IMR-90 (cell line): ENCODE measurements at regions not wholly inside any gene's neighbourhood (a gene's known extent, or its start where the extent isn't known, plus 50 kb on each side); places are given as distances from the start of the nearest gene placed in this dataset.

ENCODE experiments used
- ATAC-seq: fragments of 200-7000 bp; cut with Tn5 transposase; 2 replicates; pipeline ENCODE4 v1.9.1; 2020; ENCODE audit warnings: low read depth, mild to moderate bottlenecking, moderate library complexity
- BruUV-seq: library from RNA; stranded (reverse); fragments of 400-500 nt; replicated peaks from 2 replicates; lab custom pipeline; 2021; lab: Mats Ljungman, UMichigan
- CTCF ChIA-PET: fragments of 300-600 bp; formaldehyde crosslinking; extraction: SDS; loops from one replicate; lab custom pipeline; 2021; ENCODE audit warnings: antibody characterized with exemption; lab: Yijun Ruan, JAX
- POLR2A ChIA-PET: fragments of 300-600 bp; sonication (Branson Sonifier 250); formaldehyde crosslinking; loops from one replicate; lab custom pipeline; 2022; ENCODE audit warnings: antibody characterized with exemption; ENCODE audit not compliant: unreplicated experiment; lab: Charles Lee
- DNase-seq: peaks from one replicate; pipeline ENCODE4 v3.0.0; 2013
- H2AFZ ChIP-seq: replicated peaks from 2 replicates; pipeline ENCODE3; 2013; ENCODE audit warnings: low read length, mild to moderate bottlenecking; ENCODE audit not compliant: poor library complexity
- H2AK5ac ChIP-seq: 2 replicates; pipeline ENCODE4 v1.6.1; 2013; ENCODE audit warnings: low read depth, low read length, inconsistent platforms
- H2AK9ac ChIP-seq: replicated peaks from 2 replicates; pipeline ENCODE3; 2013; ENCODE audit warnings: mild to moderate bottlenecking, low read depth, low read length, moderate library complexity; ENCODE audit not compliant: poor library complexity
- H2BK120ac ChIP-seq: 2 replicates; pipeline ENCODE4 v1.6.1; 2013; ENCODE audit warnings: low read depth, low read length, inconsistent platforms
- H2BK15ac ChIP-seq: 3 replicates; pipeline ENCODE4 v1.6.1; 2013; ENCODE audit warnings: low read depth, low read length, inconsistent platforms
- H2BK20ac ChIP-seq: 2 replicates; pipeline ENCODE4 v1.6.1; 2013; ENCODE audit warnings: low read depth, mild to moderate bottlenecking, inconsistent platforms, low read length, moderate library complexity
- H2BK5ac ChIP-seq: 2 replicates; pipeline ENCODE4 v1.6.1; 2013; ENCODE audit warnings: mild to moderate bottlenecking, low read depth, low read length, inconsistent platforms; ENCODE audit not compliant: poor library complexity, severe bottlenecking
- H3K14ac ChIP-seq: replicated peaks from 2 replicates; pipeline ENCODE4 v1.6.1; 2013; ENCODE audit warnings: low read depth, low read length, inconsistent platforms
- H3K18ac ChIP-seq: 2 replicates; pipeline ENCODE4 v1.6.1; 2013; ENCODE audit warnings: low read depth, low read length, control low read depth
- H3K23ac ChIP-seq: 2 replicates; pipeline ENCODE4 v1.6.1; 2013; ENCODE audit warnings: low read depth, low read length, inconsistent platforms
- H3K27ac ChIP-seq: 2 replicates; pipeline ENCODE4 v1.5.1; 2013; ENCODE audit warnings: mild to moderate bottlenecking, control low read depth, low read length; ENCODE audit not compliant: insufficient read depth
- H3K27me3 ChIP-seq: 2 replicates; pipeline ENCODE4 v1.6.1; 2013; ENCODE audit warnings: low read length; ENCODE audit not compliant: control insufficient read depth, insufficient read depth
- H3K36me3 ChIP-seq: 2 replicates; pipeline ENCODE4 v1.6.1; 2013; ENCODE audit warnings: low read length, mixed read lengths; ENCODE audit not compliant: control insufficient read depth, insufficient read depth
- H3K4ac ChIP-seq: 2 replicates; pipeline ENCODE4 v1.6.1; 2013; ENCODE audit warnings: low read depth, low read length, inconsistent platforms
- H3K4me1 ChIP-seq: 2 replicates; pipeline ENCODE4 v1.6.1; 2013; ENCODE audit warnings: low read length, mixed read lengths; ENCODE audit not compliant: control insufficient read depth, insufficient read depth
- H3K4me2 ChIP-seq: 2 replicates; pipeline ENCODE4 v1.6.1; 2013; ENCODE audit warnings: low read depth, mild to moderate bottlenecking, control low read depth, low read length, moderate library complexity
- H3K4me3 ChIP-seq: 2 replicates; pipeline ENCODE4 v1.5.1; 2013; ENCODE audit warnings: low read depth, mild to moderate bottlenecking, control low read depth, low read length, moderate library complexity; ENCODE audit not compliant: insufficient read depth
- H3K56ac ChIP-seq: 2 replicates; pipeline ENCODE4 v1.6.1; 2013; ENCODE audit warnings: low read length, inconsistent platforms; ENCODE audit not compliant: insufficient read depth; ENCODE audit errors: extremely low read depth
- H3K79me1 ChIP-seq, 2 experiments: 2 replicates each; pipeline ENCODE4 v1.6.1; 2013; ENCODE audit warnings: low read length in 2 of 2, inconsistent platforms in 1 of 2, low read depth in 1 of 2
- H3K9ac ChIP-seq: 2 replicates; pipeline ENCODE4 v1.6.1; 2013; ENCODE audit warnings: low read depth, low read length, control low read depth
- H3K9me1 ChIP-seq: 2 replicates; pipeline ENCODE4 v1.6.1; 2013; ENCODE audit warnings: low read length, inconsistent platforms; ENCODE audit not compliant: insufficient read depth
- H3K9me3 ChIP-seq: 2 replicates; pipeline ENCODE4 v1.6.1; 2013; ENCODE audit warnings: low read length; ENCODE audit not compliant: control insufficient read depth, insufficient read depth
- H4K20me1 ChIP-seq: 2 replicates; pipeline ENCODE4 v1.6.1; 2013; ENCODE audit warnings: low read length, inconsistent platforms; ENCODE audit not compliant: insufficient read depth
- H4K5ac ChIP-seq: 2 replicates; pipeline ENCODE4 v1.6.1; 2013; ENCODE audit warnings: mild to moderate bottlenecking, low read depth, low read length, control low read depth
- H4K8ac ChIP-seq, 2 experiments: 2 replicates each; pipeline ENCODE4 v1.6.1; 2013; ENCODE audit warnings: low read depth in 2 of 2, low read length in 2 of 2, control low read depth in 1 of 2, inconsistent platforms in 1 of 2
- H4K91ac ChIP-seq: 2 replicates; pipeline ENCODE4 v1.6.1; 2013; ENCODE audit warnings: low read depth, low read length, inconsistent platforms; ENCODE audit not compliant: insufficient read depth
- BHLHE40 ChIP-seq: fragments of 150-350 bp; IDR thresholded peaks from 2 replicates; pipeline ENCODE4 v1.6.1; 2016; ENCODE audit warnings: mild to moderate bottlenecking, low read depth, low read length
- CEBPB ChIP-seq: IDR thresholded peaks from 2 replicates; pipeline ENCODE4 v1.6.1; 2012; ENCODE audit warnings: low read depth, low read length, improper control_type of control experiment
- CHD1 ChIP-seq: IDR thresholded peaks from 2 replicates; pipeline ENCODE4 v1.6.1; 2012; ENCODE audit warnings: low read depth, low read length, improper control_type of control experiment
- CTCF ChIP-seq: conservative IDR thresholded peaks from 2 replicates; pipeline ENCODE4 v1.5.1; 2012; ENCODE audit warnings: mild to moderate bottlenecking, low read depth, low read length, improper control_type of control experiment
- FOS ChIP-seq: fragments of 150-350 bp; IDR thresholded peaks from 2 replicates; pipeline ENCODE4 v1.6.1; 2016; ENCODE audit warnings: low read depth, low read length
- MAFK ChIP-seq: IDR thresholded peaks from 2 replicates; pipeline ENCODE4 v1.6.1; 2012; ENCODE audit warnings: low read depth, low read length, improper control_type of control experiment
- MXI1 ChIP-seq: IDR thresholded peaks from 2 replicates; pipeline ENCODE4 v1.6.1; 2012; ENCODE audit warnings: low read depth, mild to moderate bottlenecking, low read length, moderate library complexity, borderline replicate concordance
- NFE2L2 ChIP-seq: fragments of 150-350 bp; IDR thresholded peaks from 2 replicates; pipeline ENCODE4 v1.6.1; 2016; ENCODE audit warnings: low read depth, mild to moderate bottlenecking, low read length
- POLR2A ChIP-seq: IDR thresholded peaks from 2 replicates; pipeline ENCODE4 v1.6.1; 2012; ENCODE audit warnings: mild to moderate bottlenecking, low read depth, low read length
- RAD21 ChIP-seq: IDR thresholded peaks from 2 replicates; pipeline ENCODE4 v1.6.1; 2012; ENCODE audit warnings: low read length, improper control_type of control experiment
- RFX5 ChIP-seq: IDR thresholded peaks from 2 replicates; pipeline ENCODE4 v1.8.0; 2012; ENCODE audit warnings: low read depth, mild to moderate bottlenecking, low read length, moderate library complexity
- USF2 ChIP-seq: fragments of 150-350 bp; IDR thresholded peaks from 2 replicates; pipeline ENCODE4 v1.6.1; 2017; ENCODE audit warnings: mild to moderate bottlenecking, antibody characterized with exemption, low read length, low read depth
- dilution Hi-C: fragments of 300-500 bp; cut with HindIII; formaldehyde crosslinking; loops from one replicate; pipeline ENCODE4 v1.14.3; 2018; ENCODE audit warnings: low sequenced_read_pairs; ENCODE audit not compliant: unreplicated experiment
- in situ Hi-C: fragments of 300-500 bp; cut with MboI; formaldehyde crosslinking; loops from 3 replicates; pipeline ENCODE4 v1.14.3; 2019; ENCODE audit warnings: low sequenced_read_pairs, inconsistent platforms, mixed read lengths
- intact Hi-C: fragments of 100-400 bp; cut with micrococcal nuclease; formaldehyde crosslinking; loops from 2 replicates; pipeline ENCODE4 v1.10.0; 2022

DNA sequence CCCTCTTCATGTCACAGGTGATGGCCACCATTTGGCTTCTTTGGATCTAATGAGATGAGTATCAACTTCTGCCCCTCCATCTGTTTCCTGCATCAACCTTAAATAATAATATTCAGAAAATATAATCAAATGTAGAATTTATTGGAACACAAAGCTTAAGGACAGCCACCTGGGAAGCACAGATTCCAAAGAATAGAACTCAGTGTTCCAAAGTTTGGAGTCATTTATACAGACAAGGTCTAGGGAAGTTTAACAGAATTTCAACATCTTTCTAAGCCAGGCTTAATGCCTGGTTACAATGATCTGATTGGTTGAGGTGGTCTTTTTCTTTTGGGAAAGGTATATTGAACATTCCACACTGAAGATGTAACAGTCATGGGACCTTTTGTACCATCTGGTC is 218.0 kb upstream of the PIEZO2 start:
- Histone ChIP-seq H3K9me1 (0 out of 2 replicates have a peak, but pooled peaks cover 3% of the 10 kb centered on the region), H4K8ac (no peak overlapping the region), H2AFZ (no peak overlapping the region), H3K23ac (no peak overlapping the region), H3K27me3 (no peaks in the 10 kb centered on the region), H2BK5ac (no peak overlapping the region), H2BK15ac (no peak overlapping the region), H2BK20ac (no peak overlapping the region), H4K5ac (no peak overlapping the region), H3K9me3 (no peaks in the 10 kb centered on the region), H2BK120ac (no peak overlapping the region), H2AK5ac (no peak overlapping the region), H3K4me3 (no peak overlapping the region), H3K9ac (no peak overlapping the region), H3K79me1 (no peaks in the 10 kb centered on the region), H3K18ac (no peak overlapping the region), H4K91ac (no peak overlapping the region), H3K4me2 (no peak overlapping the region), H3K27ac (no peak overlapping the region), H2AK9ac (no peak overlapping the region), H3K4me1 (peaks cover 2% of the 10 kb centered on the region), H3K4ac (no peak overlapping the region), H3K56ac (no peak overlapping the region), H4K20me1 (no peaks in the 10 kb centered on the region), H3K36me3 (no peaks in the 10 kb centered on the region), H3K14ac (no peak overlapping the region)
- BruUV-seq, result no TSS peak
- DNase-seq, result no peak
- POLR2A ChIA-PET, result no interaction called here
- in situ Hi-C loops (no loop called here), intact Hi-C loops (no loop called here), dilution Hi-C loops (no loop called here)
- ATAC-seq, result no peak
- CTCF ChIA-PET, result no interaction called here
- TF ChIP-seq CHD1 (no peak), USF2 (no peak), MAFK (no peak), NFE2L2 (no peak), CTCF (no peak), CEBPB (no peak), RFX5 (no peak), RAD21 (no peak), BHLHE40 (no peak), POLR2A (no peak), FOS (no peak), MXI1 (no peak)
